Naive thymus-derived CD8-positive, alpha-beta T cell (primary cell): ENCODE measurements at regions not wholly inside any gene's neighbourhood (a gene's known extent, or its start where the extent isn't known, plus 50 kb on each side); places are given as distances from the start of the nearest gene placed in this dataset.

Source experiments
- ATAC-seq, 2 donors: fragments of 150-1000 bp; cut with Tn5 transposase in 1 of 2; sonication (Bioruptor Pico), chemical (Tn5 transposase) in 1 of 2; 1 replicate in 1 of 2; 2 replicates in 1 of 2; pipeline ENCODE4 v1.10.0; 2021; ENCODE audit warnings: mild to moderate bottlenecking in 2 of 2, moderate library complexity in 2 of 2
- POLR2A ChIA-PET: fragments of 350-600 bp; sonication (Branson Sonifier 250); formaldehyde crosslinking; loops from one replicate; lab custom pipeline; 2021; ENCODE audit warnings: antibody characterized with exemption; lab: Charles Lee
- DNase-seq, 10 donors: peaks; one replicate each; pipeline versions ENCODE4 v3.0.0 to v3.0.0-alpha.2; 2020 to 2022
- H3K27ac Mint-ChIP-seq, 10 donors: one replicate each; pipeline ENCODE4 v1.8.0; 2020 to 2022; ENCODE audit warnings: mild to moderate bottlenecking in 10 of 10, mixed read lengths in 10 of 10, moderate library complexity in 4 of 10, inconsistent platforms in 1 of 10
- H3K27me3 Mint-ChIP-seq, 5 donors: one replicate each; pipeline ENCODE4 v1.8.0; 2021 to 2022; ENCODE audit warnings: mixed read lengths in 5 of 5
- H3K36me3 Mint-ChIP-seq, 3 donors: one replicate each; pipeline ENCODE4 v1.8.0; 2020 to 2022; ENCODE audit warnings: mixed read lengths in 3 of 3, mild to moderate bottlenecking in 2 of 3, inconsistent platforms in 1 of 3
- H3K4me1 Mint-ChIP-seq, 4 donors: one replicate each; pipeline ENCODE4 v1.8.0; 2021 to 2022; ENCODE audit warnings: mixed read lengths in 4 of 4
- H3K4me3 Mint-ChIP-seq, 10 donors: one replicate each; pipeline ENCODE4 v1.8.0; 2020 to 2022; ENCODE audit warnings: mild to moderate bottlenecking in 10 of 10, mixed read lengths in 10 of 10, moderate library complexity in 6 of 10, inconsistent platforms in 1 of 10
- H3K9me3 Mint-ChIP-seq, 9 donors: one replicate each; pipeline ENCODE4 v1.8.0; 2020 to 2022; ENCODE audit warnings: mixed read lengths in 9 of 9, mild to moderate bottlenecking in 3 of 9, inconsistent platforms in 1 of 9, moderate library complexity in 1 of 9

DNA sequence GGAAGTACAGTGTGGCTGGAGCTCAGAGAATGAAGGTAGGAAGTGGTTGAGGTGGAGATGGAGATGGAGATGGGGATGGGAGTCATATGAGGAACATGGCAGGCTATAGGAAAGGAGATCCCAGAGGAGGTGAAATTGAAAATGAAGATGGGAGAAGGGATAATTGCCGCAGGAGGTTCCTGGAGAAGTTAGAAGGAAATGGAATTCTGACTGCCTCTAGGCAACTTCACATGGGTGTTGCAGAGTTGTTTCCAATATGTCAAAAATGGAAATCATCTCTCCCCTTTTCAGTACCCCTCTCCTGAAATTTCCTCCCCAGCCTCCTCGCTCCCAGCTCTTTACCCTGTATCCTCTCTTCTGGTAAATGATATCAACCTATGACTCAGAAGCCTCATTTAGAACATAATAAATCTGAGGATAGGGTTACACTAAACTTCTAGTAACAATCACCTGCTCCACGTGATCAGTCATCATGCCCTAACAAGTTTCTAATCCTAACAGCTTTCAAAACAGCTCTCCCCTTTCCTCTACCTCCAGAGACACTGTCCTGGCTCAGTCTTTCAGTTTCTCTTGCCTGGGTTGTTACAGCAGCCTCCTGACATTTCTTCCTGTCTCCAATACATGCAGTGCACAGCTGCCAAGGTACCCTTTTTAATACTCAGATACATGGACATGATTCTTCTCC lies 201.9 kb upstream of the RBMS1 start:
- no peaks in the 10 kb centered on the region for H3K27me3 Mint-ChIP-seq
- POLR2A ChIA-PET = no interaction called here
- no peak overlapping the region for H3K27ac Mint-ChIP-seq
- no peaks in the 10 kb centered on the region for H3K9me3 Mint-ChIP-seq
- H3K4me1 Mint-ChIP-seq = no peaks in the 10 kb centered on the region
- DNase-seq = no peak
- no peak for ATAC-seq
- H3K36me3 Mint-ChIP-seq = no peaks in the 10 kb centered on the region
- H3K4me3 Mint-ChIP-seq = no peak overlapping the region

GRCh38 chr2:160696087-160696452 lies 202.5 kb upstream of the RBMS1 start:
- Mint-ChIP-seq H3K27ac (no peak overlapping the region), H3K4me3 (no peak overlapping the region), H3K4me1 (no peaks in the 10 kb centered on the region), H3K9me3 (no peaks in the 10 kb centered on the region), H3K27me3 (no peaks in the 10 kb centered on the region), H3K36me3 (no peaks in the 10 kb centered on the region)
- ATAC-seq (no peak), DNase-seq (no peak)
- POLR2A ChIA-PET = no interaction called here

DNA sequence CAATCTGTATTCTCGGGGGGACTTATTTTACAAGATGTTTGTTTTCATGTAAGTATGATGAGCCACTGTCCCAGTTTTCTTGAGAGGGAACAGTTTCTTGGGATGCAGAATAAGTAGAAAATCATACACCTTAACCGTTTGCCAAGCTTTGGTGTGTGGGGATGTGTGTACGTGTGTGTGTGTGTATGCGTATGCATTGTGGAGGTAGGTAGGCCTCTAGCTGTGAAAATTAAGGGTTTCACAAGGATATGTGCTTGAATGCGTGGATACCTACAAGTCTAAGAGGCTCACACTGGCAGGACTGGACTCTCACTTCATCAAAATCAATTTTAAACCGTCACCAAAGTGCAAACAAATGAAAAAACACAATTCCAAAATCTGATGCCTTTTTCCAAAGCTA lies 204.2 kb upstream of the RBMS1 start:
- DNase-seq (no peak), ATAC-seq (no peak)
- H3K9me3 Mint-ChIP-seq = no peaks in the 10 kb centered on the region
- no peak overlapping the region for H3K4me3 Mint-ChIP-seq
- H3K27me3 Mint-ChIP-seq = no peaks in the 10 kb centered on the region
- POLR2A ChIA-PET = no interaction called here
- H3K4me1 Mint-ChIP-seq = no peaks in the 10 kb centered on the region
- no peaks in the 10 kb centered on the region for H3K36me3 Mint-ChIP-seq
- H3K27ac Mint-ChIP-seq = no peak overlapping the region

DNA sequence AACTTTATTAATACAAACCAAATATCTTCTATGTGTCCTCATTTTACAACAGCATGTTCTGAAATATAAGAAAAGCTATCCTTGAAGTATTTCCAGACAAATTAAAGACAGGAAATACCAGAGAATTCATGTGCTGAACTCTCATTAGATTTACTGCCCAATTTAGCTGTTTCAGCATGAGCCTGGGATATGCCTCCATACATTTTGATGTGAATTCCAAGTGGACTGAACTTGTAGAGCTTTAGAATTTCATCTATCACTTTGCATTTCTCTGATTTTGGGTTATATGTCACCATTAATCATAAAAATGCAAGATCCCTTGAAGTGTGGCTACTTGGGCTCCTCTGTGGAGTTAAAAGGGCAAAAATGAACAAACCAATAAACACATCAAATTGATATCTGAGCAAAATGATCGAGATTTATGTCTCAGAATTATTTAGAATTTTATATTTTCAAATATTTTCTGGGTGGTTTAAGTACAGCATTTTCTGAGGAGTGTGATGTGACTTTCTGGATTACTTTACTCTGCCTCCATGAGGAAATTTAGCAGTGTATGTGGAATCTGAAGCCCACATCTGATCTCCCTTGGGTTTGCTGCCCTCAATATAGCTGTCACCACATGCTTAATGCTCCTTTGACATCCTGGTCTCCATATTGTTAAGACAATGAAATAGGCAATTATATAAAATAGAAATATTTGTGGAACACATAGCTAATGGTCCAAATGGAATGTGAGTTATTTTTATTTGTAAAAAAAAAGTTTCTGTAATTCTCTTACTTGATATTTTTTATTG lies 206.6 kb upstream of the RBMS1 start:
- Mint-ChIP-seq H3K9me3 (no peaks in the 10 kb centered on the region), H3K36me3 (no peaks in the 10 kb centered on the region), H3K4me3 (no peak overlapping the region), H3K27ac (no peak overlapping the region), H3K27me3 (no peaks in the 10 kb centered on the region), H3K4me1 (peaks cover 8 to 16% (median 14%) of the 10 kb centered on the region in 4 donors)
- DNase-seq (no peak), ATAC-seq (no peak)
- POLR2A ChIA-PET = no interaction called here

DNA sequence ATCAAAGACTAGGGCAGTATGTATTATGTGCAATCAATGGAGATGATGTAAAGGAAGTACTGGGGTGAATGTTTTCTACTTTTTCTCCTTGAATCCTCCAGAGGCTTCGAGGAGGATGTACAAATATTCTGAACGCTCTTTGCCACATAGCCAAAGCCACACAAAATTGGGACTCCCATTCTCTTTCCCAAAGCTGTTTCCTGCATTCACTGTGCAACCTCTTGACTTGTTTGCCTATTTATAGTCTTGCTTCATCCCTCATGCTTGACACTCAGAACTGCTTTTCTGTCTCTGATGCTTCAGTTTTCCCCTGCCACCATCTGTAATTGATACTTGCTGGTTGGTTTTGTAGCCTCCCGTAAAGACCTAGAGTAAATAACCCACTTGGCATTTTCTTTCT lies 208.2 kb upstream of the RBMS1 start:
- DNase-seq (no peak), ATAC-seq (no peak)
- Mint-ChIP-seq H3K36me3 (no peaks in the 10 kb centered on the region), H3K27ac (no peak overlapping the region), H3K4me3 (no peak overlapping the region), H3K4me1 (peaks cover 11 to 16% (median 15%) of the 10 kb centered on the region in 4 donors), H3K27me3 (no peaks in the 10 kb centered on the region), H3K9me3 (no peaks in the 10 kb centered on the region)
- POLR2A ChIA-PET = no interaction called here

DNA sequence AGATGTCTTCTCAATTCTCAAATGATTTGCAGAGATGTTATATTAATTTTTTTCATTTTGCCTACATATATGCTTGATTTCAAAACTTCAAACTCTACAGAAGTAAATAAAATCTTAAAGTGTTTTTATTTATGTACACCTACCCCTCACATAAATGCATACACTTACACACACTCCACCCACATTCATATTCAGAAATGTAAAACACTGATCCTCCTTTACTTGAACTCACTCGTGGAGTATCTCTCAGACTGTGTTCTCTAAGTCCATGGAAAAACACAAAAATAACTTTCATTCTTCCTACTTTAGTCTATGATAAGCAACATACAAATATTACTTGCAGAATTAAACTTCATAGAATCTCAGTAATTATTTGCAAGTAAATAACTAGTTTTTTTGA lies 209.1 kb upstream of the RBMS1 start:
- H3K4me1 Mint-ChIP-seq = peaks cover 11 to 16% (median 15%) of the 10 kb centered on the region in 4 donors
- no peak overlapping the region for H3K27ac Mint-ChIP-seq
- DNase-seq (no peak), ATAC-seq (no peak)
- no peaks in the 10 kb centered on the region for H3K27me3 Mint-ChIP-seq
- no peaks in the 10 kb centered on the region for H3K36me3 Mint-ChIP-seq
- no peak overlapping the region for H3K4me3 Mint-ChIP-seq
- POLR2A ChIA-PET = no interaction called here
- peaks cover 0 to 8% (median 0%) of the 10 kb centered on the region in 9 donors for H3K9me3 Mint-ChIP-seq

- DNase-seq (peak in 7 of 10 donors; percentile 2 to 35 (median 13)), ATAC-seq (peak; percentile 73 to 97)
- peak overlapping the region in 8 of 10 donors; percentile 31 to 77 (median 56) for H3K27ac Mint-ChIP-seq
- peak overlapping the region in 9 of 10 donors; percentile 16 to 70 (median 47) for H3K4me3 Mint-ChIP-seq
- POLR2A ChIA-PET = interaction anchor here (0.5 kb wide), 1 partner anchor 402 kb away, joined by 3 read pairs; no protein-coding TSS in a partner anchor
- H3K36me3 Mint-ChIP-seq = no peaks in the 10 kb centered on the region
- peaks cover 0 to 9% (median 2%) of the 10 kb centered on the region in 9 donors for H3K9me3 Mint-ChIP-seq
- H3K4me1 Mint-ChIP-seq = peaks cover 11 to 16% (median 15%) of the 10 kb centered on the region in 4 donors
- no peaks in the 10 kb centered on the region for H3K27me3 Mint-ChIP-seq
These were observed 210.3 kb upstream of the RBMS1 start for GRCh38 chr2:160703648-160704585.

GRCh38 chr2:160715428-160715827 lies 221.8 kb upstream of the RBMS1 start:
- peaks cover 0 to 5% (median 0%) of the 10 kb centered on the region in 9 donors for H3K9me3 Mint-ChIP-seq
- H3K27me3 Mint-ChIP-seq = peaks cover 0 to 5% (median 2%) of the 10 kb centered on the region in 5 donors
- no peak overlapping the region for H3K27ac Mint-ChIP-seq
- peaks cover 0 to 3% (median 0%) of the 10 kb centered on the region in 4 donors for H3K4me1 Mint-ChIP-seq
- POLR2A ChIA-PET = no interaction called here
- H3K36me3 Mint-ChIP-seq = peaks cover 0 to 4% (median 2%) of the 10 kb centered on the region in 3 donors
- ATAC-seq (no peak), DNase-seq (no peak)
- H3K4me3 Mint-ChIP-seq = no peak overlapping the region

GRCh38 chr2:160719116-160719515 lies 225.5 kb upstream of the RBMS1 start:
- ATAC-seq (no peak), DNase-seq (no peak)
- Mint-ChIP-seq H3K36me3 (peaks cover 0 to 2% (median 0%) of the 10 kb centered on the region in 3 donors), H3K4me3 (no peak overlapping the region), H3K27me3 (peaks cover 0 to 5% (median 3%) of the 10 kb centered on the region in 5 donors), H3K27ac (no peak overlapping the region), H3K9me3 (peaks cover 0 to 8% (median 2%) of the 10 kb centered on the region in 9 donors), H3K4me1 (peaks cover 0 to 3% (median 0%) of the 10 kb centered on the region in 4 donors)
- POLR2A ChIA-PET = no interaction called here

DNA sequence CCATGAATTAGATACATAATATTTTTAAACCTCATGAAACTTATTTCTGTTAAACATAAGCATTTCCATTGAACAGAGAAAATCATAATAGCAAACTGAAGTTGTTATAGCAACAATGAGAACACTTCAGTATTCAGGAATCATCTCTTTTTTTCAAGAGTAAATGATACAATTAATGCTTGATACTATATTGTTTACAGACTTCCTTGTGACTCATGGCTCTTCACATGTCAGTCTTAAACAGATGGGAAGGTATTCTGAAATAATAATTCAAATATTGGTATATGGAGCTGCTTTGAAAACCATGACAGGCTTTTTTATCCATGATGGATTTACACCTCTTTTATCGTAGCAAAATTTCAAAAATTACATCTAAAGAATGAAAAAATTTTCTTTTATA lies 226.5 kb upstream of the RBMS1 start:
- peaks cover 0 to 5% (median 3%) of the 10 kb centered on the region in 5 donors for H3K27me3 Mint-ChIP-seq
- POLR2A ChIA-PET = no interaction called here
- no peak for ATAC-seq
- peaks cover 0 to 10% (median 2%) of the 10 kb centered on the region in 9 donors for H3K9me3 Mint-ChIP-seq
- DNase-seq = no peak
- H3K36me3 Mint-ChIP-seq = peaks cover 0 to 2% (median 0%) of the 10 kb centered on the region in 3 donors
- no peak overlapping the region for H3K4me3 Mint-ChIP-seq
- no peak overlapping the region for H3K27ac Mint-ChIP-seq
- peaks cover 0 to 3% (median 0%) of the 10 kb centered on the region in 4 donors for H3K4me1 Mint-ChIP-seq

DNA sequence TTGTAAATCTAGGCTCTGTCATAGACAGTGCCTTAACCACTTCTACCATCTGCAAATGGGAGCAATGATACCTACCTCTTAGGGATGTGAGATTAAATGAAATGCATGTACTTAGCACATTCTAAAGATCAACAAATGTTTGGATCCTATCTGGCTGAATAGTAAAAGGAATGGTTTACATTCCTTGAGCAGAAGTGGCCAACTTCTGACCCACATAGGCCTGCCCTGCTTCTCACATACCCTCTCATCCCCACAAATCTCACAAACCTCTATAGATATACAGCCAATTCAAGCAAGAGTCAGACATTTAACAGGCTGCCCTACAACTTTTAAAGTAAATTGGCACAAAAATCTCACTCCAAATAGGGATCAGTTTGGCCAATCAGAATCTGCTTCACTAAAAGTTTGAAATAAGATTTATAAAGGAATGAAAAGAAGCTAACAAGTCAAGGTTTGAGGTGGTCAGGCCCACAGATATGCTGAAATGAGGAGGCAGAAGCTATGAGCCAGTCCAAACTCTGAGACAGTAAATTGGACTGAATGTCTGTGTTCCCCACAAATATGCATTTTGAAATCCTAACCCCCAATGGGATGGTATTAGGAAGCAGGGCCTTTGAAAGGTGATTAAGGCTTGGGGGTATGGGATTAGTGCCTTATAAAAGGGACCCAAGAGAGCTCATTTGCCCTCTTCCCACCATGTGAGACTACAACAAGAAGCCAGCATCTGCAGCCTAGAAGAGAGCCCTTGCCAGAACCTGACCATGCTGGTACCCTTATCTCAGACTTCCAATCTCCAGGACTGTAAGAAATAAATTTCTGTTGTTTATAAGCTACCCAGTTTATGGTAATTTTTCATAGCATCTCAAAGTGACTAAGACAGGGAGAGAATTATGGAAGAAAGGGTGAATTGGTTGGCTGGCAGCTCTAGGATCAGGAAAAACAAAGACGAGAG lies 227.8 kb upstream of the RBMS1 start:
- POLR2A ChIA-PET = no interaction called here
- H3K9me3 Mint-ChIP-seq = peaks cover 0 to 10% (median 2%) of the 10 kb centered on the region in 9 donors
- H3K4me1 Mint-ChIP-seq = peaks cover 0 to 3% (median 0%) of the 10 kb centered on the region in 4 donors
- DNase-seq (no peak), ATAC-seq (no peak)
- peaks cover 0 to 4% (median 0%) of the 10 kb centered on the region in 3 donors for H3K36me3 Mint-ChIP-seq
- H3K27me3 Mint-ChIP-seq = peaks cover 0 to 3% (median 0%) of the 10 kb centered on the region in 5 donors
- no peak overlapping the region for H3K27ac Mint-ChIP-seq
- no peak overlapping the region for H3K4me3 Mint-ChIP-seq
